DND-41 (cell line): ENCODE measurements at regions not wholly inside any gene's neighbourhood (a gene's known extent, or its start where the extent isn't known, plus 50 kb on each side); places are given as distances from the start of the nearest gene placed in this dataset.
"Not testable (repeated sequence)": the region's sequence is repeated elsewhere in the genome, so short reads cannot be mapped to it uniquely, and the experiment has no call there.

ENCODE experiments used
- ATAC-seq: fragments of 200-7000 bp; cut with Tn5 transposase; 3 replicates; pipeline ENCODE4 v1.9.1; 2021; ENCODE audit warnings: low read depth; ENCODE audit not compliant: insufficient read depth
- DNase-seq: peaks from one replicate; pipeline ENCODE4 v3.0.0-alpha.2; 2020
- H2AFZ ChIP-seq: 2 replicates; pipeline ENCODE4 v1.6.0; 2012; ENCODE audit warnings: low read depth, low read length
- H3K27ac ChIP-seq: 2 replicates; pipeline ENCODE4 v1.5.1; 2012; ENCODE audit warnings: low read length, inconsistent platforms
- H3K27me3 ChIP-seq: fragments of 200-600 bp; sonication (generic); 2 replicates; pipeline ENCODE4 v1.6.0; 2012; ENCODE audit warnings: low read length, mild to moderate bottlenecking, inconsistent platforms; ENCODE audit not compliant: insufficient read depth, poor library complexity
- H3K36me3 ChIP-seq: 2 replicates; pipeline ENCODE4 v1.5.1; 2012; ENCODE audit warnings: low read length, inconsistent platforms; ENCODE audit not compliant: insufficient read depth
- H3K4me1 ChIP-seq: 2 replicates; pipeline ENCODE4 v1.5.1; 2012; ENCODE audit warnings: mild to moderate bottlenecking, low read length; ENCODE audit not compliant: insufficient read depth
- H3K4me2 ChIP-seq: 2 replicates; pipeline ENCODE4 v1.6.0; 2012; ENCODE audit warnings: mild to moderate bottlenecking, moderate library complexity, low read length, inconsistent platforms; ENCODE audit not compliant: insufficient read depth
- H3K4me3 ChIP-seq, 2 experiments: fragments of 200-600 bp in 1 of 2; shearing (Covaris generic) in 1 of 2; 2 replicates each; pipeline ENCODE4 v1.5.1; 2012 to 2016; ENCODE audit warnings: inconsistent platforms in 2 of 2, low read length in 2 of 2, mild to moderate bottlenecking in 2 of 2, low read depth in 1 of 2, moderate library complexity in 1 of 2
- H3K79me2 ChIP-seq: 2 replicates; pipeline ENCODE4 v1.6.0; 2012; ENCODE audit warnings: low read length, inconsistent platforms; ENCODE audit not compliant: insufficient read depth
- H3K9ac ChIP-seq: 2 replicates; pipeline ENCODE4 v1.6.0; 2012; ENCODE audit warnings: low read depth, mild to moderate bottlenecking, inconsistent platforms, low read length, moderate library complexity
- H3K9me3 ChIP-seq: 2 replicates; pipeline ENCODE4 v1.5.1; 2012; ENCODE audit warnings: low read length, moderate library complexity, mild to moderate bottlenecking, inconsistent platforms; ENCODE audit not compliant: insufficient read depth, severe bottlenecking
- H4K20me1 ChIP-seq: 2 replicates; pipeline ENCODE4 v1.6.0; 2012; ENCODE audit warnings: low read length; ENCODE audit not compliant: insufficient read depth
- EZH2 ChIP-seq: IDR thresholded peaks from 3 replicates; pipeline ENCODE4 v1.6.1; 2012; ENCODE audit warnings: borderline replicate concordance, low read depth, mild to moderate bottlenecking, moderate library complexity, low read length, inconsistent platforms; ENCODE audit not compliant: severe bottlenecking
- TF ChIP-seq, protein P1 (sequence below): IDR thresholded peaks from 2 replicates; pipeline ENCODE4 v1.5.1; 2012; ENCODE audit warnings: borderline replicate concordance, low read length, moderate library complexity, mild to moderate bottlenecking; ENCODE audit not compliant: poor library complexity, severe bottlenecking; ENCODE audit errors: extremely low read depth

DNA sequence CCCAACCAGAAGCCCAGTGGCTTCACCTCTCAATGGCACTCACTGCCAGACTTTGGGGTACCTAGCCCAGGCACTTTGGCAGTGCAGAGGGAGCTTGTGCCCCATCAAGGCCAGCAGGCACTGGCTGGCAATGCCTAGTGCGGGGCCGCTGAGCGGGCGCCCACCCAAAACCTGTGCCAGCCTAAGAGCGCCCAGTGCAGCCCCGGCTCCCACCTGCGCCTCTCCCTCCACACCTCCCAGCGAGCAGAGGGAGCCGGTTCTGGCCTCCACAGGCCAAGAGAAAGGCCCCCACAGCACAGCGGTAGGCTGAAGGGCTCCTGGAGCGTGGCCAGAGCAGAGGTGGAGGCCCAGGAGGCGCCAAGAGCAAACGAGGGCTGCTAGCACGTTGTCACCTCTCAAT, 930.8 kb downstream of the IPMK start:
- no peaks in the 10 kb centered on the region for H3K79me2 ChIP-seq
- no peak overlapping the region for H2AFZ ChIP-seq
- no peak overlapping the region for H3K4me3 ChIP-seq
- H3K9ac ChIP-seq = no peak overlapping the region
- H3K27me3 ChIP-seq = no peaks in the 10 kb centered on the region
- no peaks in the 10 kb centered on the region for H3K36me3 ChIP-seq
- H3K4me2 ChIP-seq = no peak overlapping the region
- ATAC-seq (no peak), DNase-seq (no peak)
- H4K20me1 ChIP-seq = no peaks in the 10 kb centered on the region
- no peaks in the 10 kb centered on the region for H3K9me3 ChIP-seq
- no peak for TF ChIP-seq EZH2
- TF ChIP-seq, protein P1, sequence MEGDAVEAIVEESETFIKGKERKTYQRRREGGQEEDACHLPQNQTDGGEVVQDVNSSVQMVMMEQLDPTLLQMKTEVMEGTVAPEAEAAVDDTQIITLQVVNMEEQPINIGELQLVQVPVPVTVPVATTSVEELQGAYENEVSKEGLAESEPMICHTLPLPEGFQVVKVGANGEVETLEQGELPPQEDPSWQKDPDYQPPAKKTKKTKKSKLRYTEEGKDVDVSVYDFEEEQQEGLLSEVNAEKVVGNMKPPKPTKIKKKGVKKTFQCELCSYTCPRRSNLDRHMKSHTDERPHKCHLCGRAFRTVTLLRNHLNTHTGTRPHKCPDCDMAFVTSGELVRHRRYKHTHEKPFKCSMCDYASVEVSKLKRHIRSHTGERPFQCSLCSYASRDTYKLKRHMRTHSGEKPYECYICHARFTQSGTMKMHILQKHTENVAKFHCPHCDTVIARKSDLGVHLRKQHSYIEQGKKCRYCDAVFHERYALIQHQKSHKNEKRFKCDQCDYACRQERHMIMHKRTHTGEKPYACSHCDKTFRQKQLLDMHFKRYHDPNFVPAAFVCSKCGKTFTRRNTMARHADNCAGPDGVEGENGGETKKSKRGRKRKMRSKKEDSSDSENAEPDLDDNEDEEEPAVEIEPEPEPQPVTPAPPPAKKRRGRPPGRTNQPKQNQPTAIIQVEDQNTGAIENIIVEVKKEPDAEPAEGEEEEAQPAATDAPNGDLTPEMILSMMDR = no peak
- no peaks in the 10 kb centered on the region for H3K4me1 ChIP-seq
- no peak overlapping the region for H3K27ac ChIP-seq

DNA sequence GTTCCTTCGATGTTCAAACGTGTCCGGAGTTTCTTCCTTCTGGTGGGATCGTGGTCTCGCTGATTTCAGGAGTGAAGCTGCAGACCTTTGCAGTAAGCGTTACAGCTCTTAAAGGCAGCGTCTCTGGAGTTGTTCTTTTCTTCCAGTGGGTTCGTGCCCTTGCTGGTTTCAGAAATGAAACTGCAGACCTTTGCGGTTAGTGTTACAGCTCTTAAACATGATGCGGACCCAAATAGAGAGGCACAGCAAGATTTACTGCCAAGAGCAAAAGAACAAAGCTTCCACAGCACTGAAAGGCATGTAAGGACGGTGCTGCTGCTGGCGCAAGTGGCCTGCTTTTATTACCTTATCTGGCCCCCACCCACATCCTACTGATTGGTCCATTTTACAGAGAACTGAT, 931.4 kb downstream of the IPMK start:
- no peaks in the 10 kb centered on the region for H3K4me1 ChIP-seq
- H3K36me3 ChIP-seq = no peaks in the 10 kb centered on the region
- H4K20me1 ChIP-seq = no peaks in the 10 kb centered on the region
- H3K27me3 ChIP-seq = no peaks in the 10 kb centered on the region
- no peak overlapping the region for H3K4me2 ChIP-seq
- no peaks in the 10 kb centered on the region for H3K9me3 ChIP-seq
- H3K79me2 ChIP-seq = no peaks in the 10 kb centered on the region
- H3K27ac ChIP-seq = no peak overlapping the region
- DNase-seq = no peak
- H3K4me3 ChIP-seq = no peak overlapping the region
- H3K9ac ChIP-seq = no peak overlapping the region
- H2AFZ ChIP-seq = no peak overlapping the region
- TF ChIP-seq, protein P1 = no peak
- no peak for TF ChIP-seq EZH2
- no peak for ATAC-seq

DNA sequence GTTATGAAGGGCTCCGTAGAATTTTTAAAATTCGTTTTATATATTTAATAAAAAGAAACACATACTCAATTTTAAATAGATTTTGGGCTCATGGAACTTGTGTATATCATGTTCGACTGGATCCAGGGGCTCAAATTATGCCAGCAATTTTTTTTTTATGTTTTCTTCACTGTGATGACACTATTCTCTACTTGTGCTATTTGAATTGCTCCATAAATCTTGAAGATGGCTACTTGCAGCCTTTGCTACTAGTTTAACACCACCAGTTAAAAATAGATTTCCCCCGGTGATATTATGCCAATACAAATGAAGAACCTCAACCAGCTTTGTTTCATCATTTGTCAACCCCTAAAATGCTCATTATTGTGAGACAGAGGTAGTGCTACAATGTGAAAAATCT, 933.2 kb downstream of the IPMK start:
- Histone ChIP-seq H4K20me1 (no peaks in the 10 kb centered on the region), H3K9me3 (no peaks in the 10 kb centered on the region), H3K4me2 (no peak overlapping the region), H3K9ac (no peak overlapping the region), H3K27ac (no peak overlapping the region), H3K36me3 (no peaks in the 10 kb centered on the region), H3K27me3 (no peaks in the 10 kb centered on the region), H3K4me1 (no peaks in the 10 kb centered on the region), H3K79me2 (no peaks in the 10 kb centered on the region), H2AFZ (no peak overlapping the region), H3K4me3 (no peak overlapping the region)
- no peak for TF ChIP-seq EZH2
- TF ChIP-seq, protein P1 = no peak
- DNase-seq (no peak), ATAC-seq (no peak)

DNA sequence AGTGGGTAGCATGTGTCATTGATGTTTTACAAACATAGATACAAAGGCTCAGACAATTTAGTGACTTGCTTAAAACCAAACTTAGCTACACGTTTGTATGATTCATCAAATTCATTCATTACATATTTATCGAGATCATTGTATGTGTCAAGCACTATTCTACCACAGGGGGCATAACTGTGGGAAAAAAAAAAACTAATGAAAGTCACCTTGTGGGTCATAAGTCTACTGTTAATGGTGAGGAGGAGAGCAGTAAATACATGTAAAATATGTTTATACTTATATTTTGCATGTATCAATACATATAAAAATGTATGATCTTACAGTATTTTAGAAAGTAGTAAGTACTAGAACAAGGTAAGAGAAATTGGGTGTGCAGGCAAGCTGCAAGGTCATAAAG, 933.8 kb downstream of the IPMK start:
- Histone ChIP-seq H3K4me2 (no peak overlapping the region), H3K9ac (no peak overlapping the region), H2AFZ (no peak overlapping the region), H3K27ac (no peak overlapping the region), H3K27me3 (no peaks in the 10 kb centered on the region), H3K36me3 (no peaks in the 10 kb centered on the region), H3K9me3 (no peaks in the 10 kb centered on the region), H4K20me1 (no peaks in the 10 kb centered on the region), H3K4me1 (no peaks in the 10 kb centered on the region), H3K4me3 (no peak overlapping the region), H3K79me2 (no peaks in the 10 kb centered on the region)
- DNase-seq (no peak), ATAC-seq (no peak)
- TF ChIP-seq, protein P1 = no peak
- TF ChIP-seq EZH2 = no peak

DNA sequence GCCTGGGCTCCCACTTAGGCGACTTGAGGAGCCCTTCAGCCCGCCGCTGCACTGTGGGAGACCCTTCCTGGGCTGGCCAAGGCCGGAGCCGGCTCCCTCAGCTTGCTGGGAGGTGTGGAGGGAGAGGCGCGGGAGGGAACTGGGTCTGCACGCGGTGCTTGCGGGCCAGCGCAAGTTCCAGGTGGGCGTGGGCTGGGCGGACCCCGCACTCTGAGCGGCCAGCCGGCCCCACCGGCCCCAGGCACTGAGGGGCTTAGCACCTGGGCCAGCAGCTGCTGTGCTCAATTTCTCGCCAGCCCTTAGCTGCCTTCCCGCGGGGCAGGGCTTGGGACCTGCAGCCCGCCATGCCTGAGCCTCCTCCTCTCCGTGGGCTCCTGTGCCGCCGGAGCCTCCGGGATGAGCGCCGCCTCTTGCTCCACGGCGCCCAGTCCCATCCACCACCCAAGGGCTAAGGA, 946.3 kb downstream of the IPMK start:
- H3K4me3 ChIP-seq, H3K9me3 ChIP-seq, H3K27me3 ChIP-seq, H2AFZ ChIP-seq, H3K36me3 ChIP-seq, H4K20me1 ChIP-seq, H3K79me2 ChIP-seq, H3K27ac ChIP-seq, H3K4me1 ChIP-seq, ATAC-seq, H3K4me2 ChIP-seq, DNase-seq, H3K9ac ChIP-seq: not testable (repeated sequence)
